OCI-LY3 (cell line): ENCODE measurements at regions not wholly inside any gene's neighbourhood (a gene's known extent, or its start where the extent isn't known, plus 50 kb on each side); places are given as distances from the start of the nearest gene placed in this dataset.

Experiments used
- H2AFZ ChIP-seq: fragments of 200-600, 300-600 bp; shearing (Covaris generic); 2 replicates; pipeline ENCODE4 v1.6.0; 2014; ENCODE audit warnings: antibody characterized with exemption, low read depth, low read length
- H3K27ac ChIP-seq: fragments of 200-600, 300-600 bp; sonication (generic); 2 replicates; pipeline ENCODE4 v1.5.1; 2014; ENCODE audit warnings: mild to moderate bottlenecking, low read length, moderate library complexity, mixed read lengths
- H3K27me3 ChIP-seq: fragments of 200-600, 300-600 bp; sonication (generic); 2 replicates; pipeline ENCODE4 v1.6.1; 2014; ENCODE audit warnings: low read depth, low read length, mixed read lengths
- H3K36me3 ChIP-seq: fragments of 200-600, 300-600 bp; sonication (generic); replicated peaks from 2 replicates; pipeline ENCODE3; 2014; ENCODE audit warnings: low read depth, low read length, mixed read lengths
- H3K4me1 ChIP-seq: fragments of 300-600, 200-600 bp; sonication (generic); 2 replicates; pipeline ENCODE4 v1.6.1; 2014; ENCODE audit warnings: low read length, mixed read lengths
- H3K4me2 ChIP-seq: fragments of 200-600, 300-600 bp; sonication (generic); 2 replicates; pipeline ENCODE4 v1.6.1; 2014; ENCODE audit warnings: low read length, mixed read lengths
- H3K4me3 ChIP-seq: fragments of 300-600, 200-600 bp; sonication (generic); 2 replicates; pipeline ENCODE4 v1.5.1; 2014; ENCODE audit warnings: antibody characterized with exemption, mild to moderate bottlenecking, low read length, moderate library complexity
- H3K79me2 ChIP-seq: fragments of 300-600, 200-600 bp; shearing (Covaris generic); 2 replicates; pipeline ENCODE4 v1.6.1; 2014; ENCODE audit warnings: mild to moderate bottlenecking, low read length, mixed read lengths
- H3K9ac ChIP-seq: fragments of 300-600, 200-600 bp; shearing (Covaris generic); 2 replicates; pipeline ENCODE4 v1.6.0; 2014; ENCODE audit warnings: mild to moderate bottlenecking, low read length, moderate library complexity
- H3K9me3 ChIP-seq: fragments of 200-600, 300-600 bp; shearing (Covaris generic); 2 replicates; pipeline ENCODE4 v1.6.1; 2014; ENCODE audit warnings: low read length, mixed read lengths; ENCODE audit not compliant: insufficient read depth
- H4K20me1 ChIP-seq: fragments of 200-600, 300-600 bp; sonication (generic); 2 replicates; pipeline ENCODE4 v1.6.1; 2016; ENCODE audit warnings: low read length, mixed read lengths; ENCODE audit not compliant: insufficient read depth
- EZH2phosphoT487 ChIP-seq: fragments of 200-600 bp; shearing (Covaris generic); IDR thresholded peaks from 2 replicates; pipeline ENCODE4 v1.6.1; 2018; ENCODE audit warnings: antibody characterized with exemption, mixed run types, low read depth
- TF ChIP-seq, protein P1 (sequence below): fragments of 200-600, 300-600 bp; sonication (generic); IDR thresholded peaks from 2 replicates; pipeline ENCODE4 v1.5.1; 2014; ENCODE audit warnings: antibody characterized with exemption, low read length, low read depth

DNA sequence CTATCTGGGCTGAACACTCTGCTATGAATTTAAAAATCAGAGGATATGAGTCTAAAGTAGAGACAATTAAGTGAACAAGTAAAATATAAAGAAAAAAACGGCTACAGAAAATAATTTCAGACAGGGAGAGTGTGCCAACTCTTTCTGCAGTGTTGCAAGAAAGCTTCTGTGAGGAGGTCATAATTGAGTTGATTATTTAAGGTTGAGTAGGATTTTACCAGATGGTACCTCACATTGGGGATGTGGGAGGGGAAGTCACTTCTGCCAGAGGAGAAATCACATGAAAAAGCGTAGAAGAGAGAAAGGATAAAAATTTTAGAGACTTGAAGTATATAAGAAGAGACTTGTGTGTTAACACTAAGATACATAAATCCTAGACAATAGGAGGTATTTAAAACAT lies 238.0 kb upstream of the NCAM2 start:
- H3K4me1 ChIP-seq: no peaks in the 10 kb centered on the region
- no peaks in the 10 kb centered on the region for H4K20me1 ChIP-seq
- no peak overlapping the region for H3K9ac ChIP-seq
- no peaks in the 10 kb centered on the region for H3K9me3 ChIP-seq
- no peak overlapping the region for H3K27ac ChIP-seq
- TF ChIP-seq, protein P1, sequence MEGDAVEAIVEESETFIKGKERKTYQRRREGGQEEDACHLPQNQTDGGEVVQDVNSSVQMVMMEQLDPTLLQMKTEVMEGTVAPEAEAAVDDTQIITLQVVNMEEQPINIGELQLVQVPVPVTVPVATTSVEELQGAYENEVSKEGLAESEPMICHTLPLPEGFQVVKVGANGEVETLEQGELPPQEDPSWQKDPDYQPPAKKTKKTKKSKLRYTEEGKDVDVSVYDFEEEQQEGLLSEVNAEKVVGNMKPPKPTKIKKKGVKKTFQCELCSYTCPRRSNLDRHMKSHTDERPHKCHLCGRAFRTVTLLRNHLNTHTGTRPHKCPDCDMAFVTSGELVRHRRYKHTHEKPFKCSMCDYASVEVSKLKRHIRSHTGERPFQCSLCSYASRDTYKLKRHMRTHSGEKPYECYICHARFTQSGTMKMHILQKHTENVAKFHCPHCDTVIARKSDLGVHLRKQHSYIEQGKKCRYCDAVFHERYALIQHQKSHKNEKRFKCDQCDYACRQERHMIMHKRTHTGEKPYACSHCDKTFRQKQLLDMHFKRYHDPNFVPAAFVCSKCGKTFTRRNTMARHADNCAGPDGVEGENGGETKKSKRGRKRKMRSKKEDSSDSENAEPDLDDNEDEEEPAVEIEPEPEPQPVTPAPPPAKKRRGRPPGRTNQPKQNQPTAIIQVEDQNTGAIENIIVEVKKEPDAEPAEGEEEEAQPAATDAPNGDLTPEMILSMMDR: no peak
- no peak for TF ChIP-seq EZH2phosphoT487
- no peak overlapping the region for H3K4me3 ChIP-seq
- no peak overlapping the region for H2AFZ ChIP-seq
- H3K79me2 ChIP-seq: no peaks in the 10 kb centered on the region
- no peaks in the 10 kb centered on the region for H3K27me3 ChIP-seq
- no peaks in the 10 kb centered on the region for H3K36me3 ChIP-seq
- no peak overlapping the region for H3K4me2 ChIP-seq

DNA sequence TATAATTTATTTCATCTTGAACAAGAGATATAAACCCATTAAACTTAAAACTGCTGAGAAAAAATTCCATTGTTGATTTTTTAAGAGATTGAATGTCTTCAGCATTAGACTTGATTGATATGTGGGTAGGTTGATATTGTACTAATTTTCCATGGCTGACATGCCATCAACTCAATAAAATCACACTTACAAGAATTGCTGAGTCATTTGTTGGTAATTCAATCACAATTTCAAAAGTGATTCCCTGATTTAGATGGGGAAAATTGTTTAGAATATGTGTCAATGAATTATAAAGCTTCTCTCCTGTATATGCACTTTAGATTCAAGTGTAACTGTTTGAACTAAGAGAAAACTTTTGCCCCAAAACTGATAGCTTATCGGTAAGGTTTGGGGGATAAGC lies 223.5 kb upstream of the NCAM2 start:
- Histone ChIP-seq H3K9me3 (no peaks in the 10 kb centered on the region), H3K79me2 (no peaks in the 10 kb centered on the region), H3K36me3 (no peaks in the 10 kb centered on the region), H3K27me3 (no peaks in the 10 kb centered on the region), H3K9ac (no peak overlapping the region), H3K4me3 (no peak overlapping the region), H2AFZ (no peak overlapping the region), H4K20me1 (no peaks in the 10 kb centered on the region), H3K4me1 (no peaks in the 10 kb centered on the region), H3K27ac (no peak overlapping the region), H3K4me2 (no peak overlapping the region)
- no peak for TF ChIP-seq EZH2phosphoT487
- TF ChIP-seq, protein P1: no peak

- Histone ChIP-seq H3K4me2 (no peak overlapping the region), H3K27ac (no peak overlapping the region), H3K4me3 (no peak overlapping the region), H3K36me3 (no peaks in the 10 kb centered on the region), H3K79me2 (no peaks in the 10 kb centered on the region), H4K20me1 (no peaks in the 10 kb centered on the region), H3K27me3 (no peaks in the 10 kb centered on the region), H3K9ac (no peak overlapping the region), H3K4me1 (no peaks in the 10 kb centered on the region), H3K9me3 (no peaks in the 10 kb centered on the region), H2AFZ (no peak overlapping the region)
- TF ChIP-seq, protein P1: no peak
- no peak for TF ChIP-seq EZH2phosphoT487
Observed at GRCh38 chr21:20779321-20779720, 218.9 kb upstream of the NCAM2 start.

- no peaks in the 10 kb centered on the region for H3K36me3 ChIP-seq
- no peak overlapping the region for H3K4me2 ChIP-seq
- H3K79me2 ChIP-seq: no peaks in the 10 kb centered on the region
- no peaks in the 10 kb centered on the region for H3K27me3 ChIP-seq
- H2AFZ ChIP-seq: no peak overlapping the region; the same call in 1 of the 2 replicates
- H4K20me1 ChIP-seq: no peaks in the 10 kb centered on the region
- H3K27ac ChIP-seq: no peak overlapping the region
- no peak overlapping the region for H3K9ac ChIP-seq
- no peaks in the 10 kb centered on the region for H3K9me3 ChIP-seq
- H3K4me3 ChIP-seq: no peak overlapping the region
- no peaks in the 10 kb centered on the region for H3K4me1 ChIP-seq
- TF ChIP-seq, protein P1: no peak
- TF ChIP-seq EZH2phosphoT487: no peak
Observed at GRCh38 chr21:20783611-20784010, 214.6 kb upstream of the NCAM2 start.
